ENCODE measurements at regions not wholly inside any gene's neighbourhood (a gene's known extent, or its start where the extent isn't known, plus 50 kb on each side); places are given as distances from the start of the nearest gene placed in this dataset.

GRCh38 chr16:8459085-8459733, 131.1 kb downstream of the TMEM114 start:
- H3K4me3 ChIP-seq (ENCODE audit: low read depth, low read length) = no peak overlapping the region
- no peak for TF ChIP-seq CTCF (conservative IDR thresholded peaks at IDR 0.05; ENCODE audit: low read depth, low read length)
- no peak for DNase-seq (ENCODE audit: low read depth)

- no peak for DNase-seq (ENCODE audit: low read depth)
- TF ChIP-seq CTCF (conservative IDR thresholded peaks at IDR 0.05; ENCODE audit: low read depth, low read length) = no peak
- H3K4me3 ChIP-seq (ENCODE audit: low read depth, low read length) = no peak overlapping the region
Observed at GRCh38 chr16:8458481-8459046, 131.7 kb downstream of the TMEM114 start.

GRCh38 chr16:8453359-8453758, 137.0 kb downstream of the TMEM114 start:
- H3K4me3 ChIP-seq (ENCODE audit: low read depth, low read length) = no peak overlapping the region
- no peak for TF ChIP-seq CTCF (conservative IDR thresholded peaks at IDR 0.05; ENCODE audit: low read depth, low read length)
- DNase-seq (ENCODE audit: low read depth) = no peak

- DNase-seq (ENCODE audit: low read depth) = no peak
- no peak for TF ChIP-seq CTCF (conservative IDR thresholded peaks at IDR 0.05; ENCODE audit: low read depth, low read length)
- no peak overlapping the region for H3K4me3 ChIP-seq (ENCODE audit: low read depth, low read length)
Observed at GRCh38 chr16:8452941-8453340, 137.4 kb downstream of the TMEM114 start.

- DNase-seq (ENCODE audit: low read depth) = no peak
- TF ChIP-seq CTCF (conservative IDR thresholded peaks at IDR 0.05; ENCODE audit: low read depth, low read length) = no peak
- no peak overlapping the region for H3K4me3 ChIP-seq (ENCODE audit: low read depth, low read length)
Observed at GRCh38 chr16:8436931-8437330, 153.4 kb downstream of the TMEM114 start.

GRCh38 chr16:8431783-8432182, 158.5 kb downstream of the TMEM114 start:
- no peak for DNase-seq (ENCODE audit: low read depth)
- no peak overlapping the region for H3K4me3 ChIP-seq (ENCODE audit: low read depth, low read length)
- no peak for TF ChIP-seq CTCF (conservative IDR thresholded peaks at IDR 0.05; ENCODE audit: low read depth, low read length)

- no peak for DNase-seq (ENCODE audit: low read depth)
- no peak for TF ChIP-seq CTCF (conservative IDR thresholded peaks at IDR 0.05; ENCODE audit: low read depth, low read length)
- no peak overlapping the region for H3K4me3 ChIP-seq (ENCODE audit: low read depth, low read length)
Observed at GRCh38 chr16:8430401-8430800, 159.9 kb downstream of the TMEM114 start.

All from epithelial cell of proximal tubule (primary cell).